HEK293T (cell line): ENCODE measurements at regions not wholly inside any gene's neighbourhood (a gene's known extent, or its start where the extent isn't known, plus 50 kb on each side); places are given as distances from the start of the nearest gene placed in this dataset.

ENCODE experiments used
- ARNT ChIP-seq: fragments of 450-650 bp; IDR thresholded peaks from 2 replicates; pipeline ENCODE4 v1.6.1; 2017; ENCODE audit warnings: mild to moderate bottlenecking
- BHLHE40 ChIP-seq: fragments of 450-650 bp; IDR thresholded peaks from 2 replicates; pipeline ENCODE4 v1.6.1; 2016; ENCODE audit warnings: mild to moderate bottlenecking, moderate library complexity, borderline replicate concordance
- FOXK2 ChIP-seq: fragments of 450-650 bp; IDR thresholded peaks from 2 replicates; pipeline ENCODE4 v1.6.1; 2016; ENCODE audit warnings: mild to moderate bottlenecking
- NFRKB ChIP-seq: fragments of 450-650 bp; IDR thresholded peaks from 2 replicates; pipeline ENCODE4 v1.6.1; 2016; ENCODE audit warnings: mild to moderate bottlenecking, moderate library complexity
- SP1 ChIP-seq: fragments of 450-650 bp; IDR thresholded peaks from 2 replicates; pipeline ENCODE4 v1.6.1; 2017
- ZNF384 ChIP-seq: fragments of 450-650 bp; IDR thresholded peaks from 2 replicates; pipeline ENCODE4 v1.6.1; 2016

- TF ChIP-seq BHLHE40 (no peak), SP1 (no peak), FOXK2 (no peak), ARNT (no peak), NFRKB (no peak), ZNF384 (no peak)
Measured at GRCh38 chr15:70306081-70306480, 208.4 kb upstream of the TLE3 start.
